ENCODE measurements at regions not wholly inside any gene's neighbourhood (a gene's known extent, or its start where the extent isn't known, plus 50 kb on each side); places are given as distances from the start of the nearest gene placed in this dataset.

GRCh38 chr13:88976466-88976865, 1305.3 kb downstream of the SLITRK5 start:
- Histone ChIP-seq H3K4me2 (ENCODE audit: low read length) (no peak overlapping the region), H3K4me1 (ENCODE audit: insufficient read depth, low read length) (no peaks in the 10 kb centered on the region), H2AFZ (ENCODE audit: low read length) (no peak overlapping the region), H3K36me3 (ENCODE audit: low read depth, low read length) (no peaks in the 10 kb centered on the region), H3K27ac (ENCODE audit: low read length) (no peak overlapping the region), H3K79me2 (ENCODE audit: low read length) (no peaks in the 10 kb centered on the region), H3K4me3 (ENCODE audit: low read length) (no peak overlapping the region), H3K27me3 (ENCODE audit: low read length) (no peaks in the 10 kb centered on the region), H3K9ac (ENCODE audit: low read length) (no peak overlapping the region), H3F3A (ENCODE audit: low read length, unreplicated experiment) (no peaks in the 10 kb centered on the region), H3K9me2 (replicated peaks; ENCODE audit: low read length) (no peaks in the 10 kb centered on the region), H4K20me1 (ENCODE audit: low read length) (no peaks in the 10 kb centered on the region), H3K9me3 (ENCODE audit: low read length) (no peaks in the 10 kb centered on the region)
- no TSS peak for BruUV-seq (replicated peaks)
- no peak for TF ChIP-seq EZH2 (IDR thresholded peaks at IDR 0.05; ENCODE audit: low read length, unreplicated experiment)
- no peak for TF ChIP-seq CTCF (conservative IDR thresholded peaks at IDR 0.05; ENCODE audit: low read depth, low read length)
- TF ChIP-seq EZH2phosphoT487 (IDR thresholded peaks at IDR 0.05; ENCODE audit: borderline replicate concordance, low read length): no peak
- ChIA-PET CTCF (no interaction called here), POLR2A (ENCODE audit: unreplicated experiment) (no interaction called here)
- intact Hi-C loops (cut with micrococcal nuclease): no loop called here
- DNase-seq (no peak), ATAC-seq (no peak)

- Histone ChIP-seq H3K4me2 (ENCODE audit: low read length) (no peak overlapping the region), H3K27ac (ENCODE audit: low read length) (no peak overlapping the region), H3K9me3 (ENCODE audit: low read length) (no peaks in the 10 kb centered on the region), H2AFZ (ENCODE audit: low read length) (no peak overlapping the region), H3K27me3 (ENCODE audit: low read length) (no peaks in the 10 kb centered on the region), H3K9ac (ENCODE audit: low read length) (no peak overlapping the region), H3K79me2 (ENCODE audit: low read length) (no peaks in the 10 kb centered on the region), H3K4me3 (ENCODE audit: low read length) (no peak overlapping the region), H3K4me1 (ENCODE audit: insufficient read depth, low read length) (no peaks in the 10 kb centered on the region), H3F3A (ENCODE audit: low read length, unreplicated experiment) (no peaks in the 10 kb centered on the region), H4K20me1 (ENCODE audit: low read length) (no peaks in the 10 kb centered on the region), H3K36me3 (ENCODE audit: low read depth, low read length) (no peaks in the 10 kb centered on the region), H3K9me2 (replicated peaks; ENCODE audit: low read length) (no peaks in the 10 kb centered on the region)
- CTCF ChIA-PET: interaction anchor here (0.6 kb wide), 1 partner anchor 666 kb away, joined by 6 read pairs; no protein-coding TSS in a partner anchor
- intact Hi-C loops (cut with micrococcal nuclease): loop anchor here (2.0 kb wide), 1 partner anchor 974 kb away; no protein-coding TSS in a partner anchor
- ATAC-seq (no peak), DNase-seq (no peak)
- no TSS peak for BruUV-seq (replicated peaks)
- TF ChIP-seq EZH2 (IDR thresholded peaks at IDR 0.05; ENCODE audit: low read length, unreplicated experiment) (no peak), EZH2phosphoT487 (IDR thresholded peaks at IDR 0.05; ENCODE audit: borderline replicate concordance, low read length) (no peak), CTCF (conservative IDR thresholded peaks at IDR 0.05; ENCODE audit: low read depth, low read length) (no peak)
- POLR2A ChIA-PET (ENCODE audit: unreplicated experiment): no interaction called here
These were observed 1307.4 kb downstream of the SLITRK5 start for GRCh38 chr13:88978607-88979006.

- H3K9ac ChIP-seq (ENCODE audit: low read length): no peak overlapping the region
- no peak overlapping the region for H3K4me3 ChIP-seq (ENCODE audit: low read length)
- H3K4me2 ChIP-seq (ENCODE audit: low read length): no peak overlapping the region
- H3K27me3 ChIP-seq (ENCODE audit: low read length): no peaks in the 10 kb centered on the region
- intact Hi-C loops (cut with micrococcal nuclease): loop anchor here (2.0 kb wide), 1 partner anchor 975 kb away; no protein-coding TSS in a partner anchor
- H3K27ac ChIP-seq (ENCODE audit: low read length): no peak overlapping the region
- no peak for TF ChIP-seq EZH2phosphoT487 (IDR thresholded peaks at IDR 0.05; ENCODE audit: borderline replicate concordance, low read length)
- no peak for TF ChIP-seq EZH2 (IDR thresholded peaks at IDR 0.05; ENCODE audit: low read length, unreplicated experiment)
- TF ChIP-seq CTCF (conservative IDR thresholded peaks at IDR 0.05; ENCODE audit: low read depth, low read length): peak; percentile 31
- H3K79me2 ChIP-seq (ENCODE audit: low read length): no peaks in the 10 kb centered on the region
- BruUV-seq (replicated peaks): no TSS peak
- CTCF ChIA-PET: no interaction called here
- DNase-seq: peak; percentile 3
- no peaks in the 10 kb centered on the region for H3K4me1 ChIP-seq (ENCODE audit: insufficient read depth, low read length)
- no peaks in the 10 kb centered on the region for H3K9me2 ChIP-seq (replicated peaks; ENCODE audit: low read length)
- H3K36me3 ChIP-seq (ENCODE audit: low read depth, low read length): no peaks in the 10 kb centered on the region
- no peaks in the 10 kb centered on the region for H3F3A ChIP-seq (ENCODE audit: low read length, unreplicated experiment)
- H2AFZ ChIP-seq (ENCODE audit: low read length): no peak overlapping the region
- no peaks in the 10 kb centered on the region for H4K20me1 ChIP-seq (ENCODE audit: low read length)
- POLR2A ChIA-PET (ENCODE audit: unreplicated experiment): no interaction called here
- H3K9me3 ChIP-seq (ENCODE audit: low read length): no peaks in the 10 kb centered on the region
- ATAC-seq: peak; percentile 54
These were observed 1308.4 kb downstream of the SLITRK5 start for GRCh38 chr13:88979465-88980175.
